A549 (cell line): ENCODE measurements at regions not wholly inside any gene's neighbourhood (a gene's known extent, or its start where the extent isn't known, plus 50 kb on each side); places are given as distances from the start of the nearest gene placed in this dataset.

Source experiments
- CHD2 ChIP-seq: fragments of 150-350 bp; IDR thresholded peaks from 2 replicates; pipeline ENCODE4 v1.6.1; 2014; ENCODE audit warnings: low read length; ENCODE audit not compliant: partially characterized antibody
- CHD4 ChIP-seq: fragments of 200-600 bp; sonication (generic); IDR thresholded peaks from 2 replicates; pipeline ENCODE4 v1.6.1; 2016; ENCODE audit warnings: antibody characterized with exemption, mild to moderate bottlenecking, borderline replicate concordance
- CTCF ChIP-seq: fragments of >200 bp; sonication (Bioruptor Twin); formaldehyde crosslinking; IDR thresholded peaks from 3 replicates; pipeline ENCODE4 v1.5.1; 2016
- NFE2L2 ChIP-seq: fragments of 150-350 bp; conservative IDR thresholded peaks from 2 replicates; pipeline ENCODE4 v1.6.1; 2014; ENCODE audit warnings: low read length
- POLR2A ChIP-seq: IDR thresholded peaks from 2 replicates; pipeline ENCODE4 v1.6.1; 2012; ENCODE audit warnings: mild to moderate bottlenecking, low read length
- POLR2AphosphoS2 ChIP-seq: conservative IDR thresholded peaks from 2 replicates; pipeline ENCODE4 v1.6.1; 2012; ENCODE audit warnings: low read length, improper control_type of control experiment, inconsistent platforms
- REST ChIP-seq: fragments of 200-600 bp; sonication (generic); IDR thresholded peaks from 2 replicates; pipeline ENCODE4 v1.6.1; 2016; ENCODE audit warnings: antibody characterized with exemption, mild to moderate bottlenecking, moderate library complexity
- ZFP36 ChIP-seq: fragments of 450-650 bp; IDR thresholded peaks from 2 replicates; pipeline ENCODE4 v1.6.1; 2014; ENCODE audit warnings: borderline replicate concordance; ENCODE audit not compliant: partially characterized antibody
- TF ChIP-seq, protein P1 (sequence below): IDR thresholded peaks from 2 replicates; pipeline ENCODE4 v1.6.1; 2012

GRCh38 chr6:99185525-99185924 is 163.9 kb downstream of the FAXC start:
- TF ChIP-seq CHD4, result no peak
- no peak for TF ChIP-seq NFE2L2
- TF ChIP-seq, protein P1, sequence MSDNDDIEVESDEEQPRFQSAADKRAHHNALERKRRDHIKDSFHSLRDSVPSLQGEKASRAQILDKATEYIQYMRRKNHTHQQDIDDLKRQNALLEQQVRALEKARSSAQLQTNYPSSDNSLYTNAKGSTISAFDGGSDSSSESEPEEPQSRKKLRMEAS, result no peak
- TF ChIP-seq CTCF, result no peak
- no peak for TF ChIP-seq POLR2AphosphoS2
- no peak for TF ChIP-seq CHD2
- TF ChIP-seq REST, result no peak
- no peak for TF ChIP-seq POLR2A
- TF ChIP-seq ZFP36, result no peak
